H7 (cell line): ENCODE measurements at regions not wholly inside any gene's neighbourhood (a gene's known extent, or its start where the extent isn't known, plus 50 kb on each side); places are given as distances from the start of the nearest gene placed in this dataset.
"Not testable (repeated sequence)": the region's sequence is repeated elsewhere in the genome, so short reads cannot be mapped to it uniquely, and the experiment has no call there.

ENCODE experiments used
- DNase-seq: peaks from one replicate; pipeline ENCODE4 v3.0.0; 2012
- H3K27me3 ChIP-seq: 2 replicates; pipeline ENCODE4 v1.6.0; 2011; ENCODE audit warnings: mild to moderate bottlenecking, low read length; ENCODE audit not compliant: control insufficient read depth, insufficient read depth
- H3K36me3 ChIP-seq: replicated peaks from 2 replicates; pipeline ENCODE4 v1.5.1; 2011; ENCODE audit warnings: low read length; ENCODE audit not compliant: control insufficient read depth, insufficient read depth
- H3K4me3 ChIP-seq: 2 replicates; pipeline ENCODE4 v1.5.1; 2011; ENCODE audit warnings: low read depth, mild to moderate bottlenecking, control low read depth, low read length, moderate library complexity; ENCODE audit not compliant: insufficient read depth

DNA sequence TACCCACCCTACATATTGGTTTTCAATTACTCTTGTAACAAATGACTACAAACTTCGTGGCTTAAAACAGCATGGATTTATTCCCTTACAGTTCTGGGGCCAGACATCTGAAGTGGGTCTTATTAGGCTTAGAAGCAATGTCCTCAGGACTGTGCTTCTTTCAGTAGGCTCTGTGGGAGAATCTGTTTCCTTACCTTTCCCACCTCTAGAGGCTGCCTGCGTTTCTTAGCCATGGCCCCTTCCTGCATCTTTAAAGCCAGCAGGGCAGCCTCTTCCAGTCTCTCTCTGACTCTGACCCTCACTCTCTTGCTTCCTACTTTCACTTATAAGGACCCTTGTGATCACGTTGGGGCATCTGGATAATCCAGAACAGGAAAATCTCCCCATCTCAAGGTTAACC is 252.5 kb upstream of the PGRMC2 start:
- DNase-seq = no peak
- no peaks in the 10 kb centered on the region for H3K36me3 ChIP-seq
- H3K27me3 ChIP-seq = no peaks in the 10 kb centered on the region
- H3K4me3 ChIP-seq = no peak overlapping the region

DNA sequence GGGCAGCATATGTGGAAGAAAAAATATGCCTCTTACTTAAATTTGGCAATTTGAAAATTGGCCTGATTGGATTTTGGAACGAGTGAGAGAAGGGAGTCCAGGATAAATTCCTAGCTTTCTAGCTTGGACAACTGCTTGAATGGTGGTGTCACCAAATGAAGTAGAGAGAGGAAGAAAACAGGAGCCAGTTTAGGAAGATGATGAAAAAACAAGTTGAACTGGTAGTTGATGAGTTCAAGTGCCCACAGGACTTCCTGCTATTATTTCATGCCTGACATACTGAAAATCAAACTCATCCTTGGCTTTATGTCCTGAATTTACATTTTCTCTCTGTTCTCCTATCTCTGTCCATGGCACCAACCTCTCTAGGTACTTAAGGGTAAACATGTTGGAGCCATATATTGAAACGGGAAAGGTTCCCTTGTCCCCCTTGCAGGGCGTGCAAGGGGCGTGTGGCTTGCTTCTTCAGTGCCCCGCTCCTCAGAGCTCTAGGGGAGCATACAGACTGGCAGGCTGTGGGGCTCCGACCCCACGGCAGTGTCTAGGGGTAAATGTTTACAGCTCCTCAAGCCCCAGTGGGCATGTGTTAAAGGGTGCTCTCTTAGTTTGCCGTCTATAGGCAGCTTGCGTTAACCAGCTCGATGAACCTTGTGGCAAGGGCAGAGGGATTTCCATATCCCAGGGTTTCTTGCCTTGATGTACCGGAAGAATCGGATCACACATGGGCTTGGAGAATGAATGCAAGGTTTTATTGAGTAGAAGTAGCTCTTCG is 250.7 kb upstream of the PGRMC2 start:
- H3K4me3 ChIP-seq = no peak overlapping the region
- no peaks in the 10 kb centered on the region for H3K36me3 ChIP-seq
- H3K27me3 ChIP-seq = no peaks in the 10 kb centered on the region
- no peak for DNase-seq

DNA sequence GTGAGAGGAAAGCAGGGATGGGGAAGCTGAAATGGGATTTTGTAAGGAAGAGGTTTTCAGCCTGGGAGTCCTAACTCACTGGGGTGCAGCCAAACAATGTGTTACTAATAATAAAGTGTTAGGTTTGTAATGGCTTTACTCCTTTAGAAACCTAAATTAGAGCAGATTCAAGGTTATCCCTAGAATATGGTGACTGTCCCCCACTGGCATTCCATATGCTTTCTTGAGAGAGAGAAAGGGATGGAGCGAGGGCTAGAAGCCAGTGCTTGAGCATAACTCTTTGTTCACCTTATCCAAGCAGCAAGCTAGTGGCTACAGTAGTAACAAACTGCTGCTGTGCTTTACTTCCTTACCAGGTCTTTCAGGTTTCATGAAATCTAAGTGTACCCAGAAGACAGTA is 249.1 kb upstream of the PGRMC2 start:
- no peak for DNase-seq
- Histone ChIP-seq H3K27me3 (no peaks in the 10 kb centered on the region), H3K4me3 (no peak overlapping the region), H3K36me3 (no peaks in the 10 kb centered on the region)

DNA sequence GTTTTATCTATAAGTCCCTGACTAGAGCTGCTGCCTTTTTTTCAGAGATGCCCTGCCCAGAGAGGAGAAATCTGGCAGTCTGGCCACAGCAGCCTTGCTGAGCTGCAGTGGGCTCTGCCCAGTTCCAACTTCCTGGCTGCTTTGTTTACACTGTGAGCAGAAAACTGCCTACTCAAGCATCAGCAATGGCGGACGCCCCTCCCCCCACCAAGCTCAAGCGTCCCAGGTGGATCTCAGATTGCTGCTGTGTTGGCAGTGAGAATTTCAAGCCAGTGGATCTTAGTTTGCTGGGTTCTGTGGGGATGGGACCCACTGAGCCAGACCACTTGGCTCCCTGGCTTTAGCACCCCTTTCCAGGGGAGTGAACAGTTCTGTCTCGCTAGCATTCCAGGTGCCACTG is 247.9 kb upstream of the PGRMC2 start:
- not testable (repeated sequence) for H3K36me3 ChIP-seq, H3K4me3 ChIP-seq, H3K27me3 ChIP-seq, DNase-seq

DNA sequence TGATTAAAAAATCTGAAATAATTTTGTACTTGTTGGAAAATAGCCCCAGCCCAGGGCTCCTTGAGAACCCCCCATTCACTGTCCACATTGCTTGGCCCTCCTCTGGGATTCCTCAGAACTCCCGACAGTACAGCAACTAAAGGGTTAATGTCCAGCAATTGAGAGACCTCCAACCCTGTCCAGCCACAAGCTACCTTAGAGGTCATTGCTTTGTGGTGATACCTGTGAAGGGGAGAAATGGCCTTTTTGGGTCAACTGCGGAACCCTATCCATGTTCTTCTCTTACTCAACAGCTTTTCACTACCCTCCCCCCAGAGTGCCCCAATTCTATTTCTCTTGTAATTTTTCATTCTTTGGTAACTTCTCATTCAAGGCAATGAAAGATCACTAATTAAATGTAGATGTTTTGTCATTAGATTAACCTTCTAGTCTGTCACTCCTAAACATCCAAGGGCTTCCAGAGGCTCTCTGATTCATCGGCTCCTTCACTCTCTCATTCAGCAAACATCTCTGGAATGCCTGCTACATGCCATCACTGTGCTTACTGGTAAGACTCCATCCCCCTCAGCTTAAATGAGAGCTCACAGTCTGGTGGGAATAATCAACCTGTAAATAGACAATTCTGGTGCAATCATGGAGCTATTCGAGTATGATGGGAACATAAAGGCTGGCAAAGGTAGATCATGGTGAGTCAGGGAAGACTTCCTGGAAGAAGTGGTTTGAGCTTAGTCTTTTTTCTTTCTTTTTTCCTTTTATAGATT is 241.4 kb upstream of the PGRMC2 start:
- Histone ChIP-seq H3K27me3 (no peaks in the 10 kb centered on the region), H3K4me3 (no peak overlapping the region), H3K36me3 (no peaks in the 10 kb centered on the region)
- peak; percentile 49 for DNase-seq

DNA sequence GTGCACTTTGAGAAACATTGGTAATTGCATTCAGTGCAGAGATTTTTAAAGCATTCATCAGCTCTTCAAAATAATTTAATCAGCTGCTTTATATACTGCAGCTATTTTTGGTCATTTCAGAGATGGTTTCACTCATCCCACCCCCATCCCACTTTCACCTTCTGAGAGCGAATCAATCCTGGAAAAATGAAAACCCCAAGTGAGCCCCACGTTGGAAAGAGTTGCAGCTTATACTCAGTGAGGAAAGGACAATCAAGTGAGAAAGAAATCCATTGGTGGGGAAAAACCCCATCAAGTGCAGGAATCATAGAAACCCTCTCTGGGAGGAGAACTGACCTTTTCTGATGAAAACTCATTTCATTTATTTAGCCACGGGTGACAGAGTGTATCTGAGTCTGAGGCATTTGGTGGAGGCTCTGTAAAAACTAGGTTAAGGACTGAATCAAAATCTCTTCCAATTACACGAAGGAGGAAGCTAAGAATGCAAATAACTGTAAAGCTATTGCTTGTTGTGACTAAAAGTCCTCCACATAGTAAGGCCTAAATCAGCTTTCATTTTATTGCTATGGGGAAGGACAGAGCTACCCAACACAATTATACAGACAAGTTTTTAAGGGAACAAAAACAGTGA is 240.4 kb upstream of the PGRMC2 start:
- no peak overlapping the region for H3K4me3 ChIP-seq
- DNase-seq = no peak
- H3K27me3 ChIP-seq = no peaks in the 10 kb centered on the region
- no peaks in the 10 kb centered on the region for H3K36me3 ChIP-seq

DNA sequence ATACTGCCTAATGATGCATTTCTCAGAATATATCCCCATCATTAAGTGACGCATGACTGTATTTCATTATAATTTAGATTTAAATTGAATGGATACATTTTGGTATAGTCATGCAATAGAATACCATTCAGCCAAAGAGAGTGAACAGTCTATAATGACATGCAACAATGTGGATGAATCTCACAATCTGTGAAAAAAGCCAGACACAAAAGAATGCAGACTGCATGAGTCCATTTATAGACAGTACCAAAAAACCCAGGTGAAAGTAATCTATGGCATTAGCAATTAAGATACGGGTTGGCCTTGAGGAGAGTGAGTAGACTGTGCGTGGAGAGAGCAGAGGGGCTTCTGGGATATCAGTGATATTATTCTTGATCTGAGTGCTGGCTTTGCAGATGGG is 239.7 kb upstream of the PGRMC2 start:
- no peak for DNase-seq
- Histone ChIP-seq H3K4me3 (no peak overlapping the region), H3K36me3 (no peaks in the 10 kb centered on the region), H3K27me3 (no peaks in the 10 kb centered on the region)

DNA sequence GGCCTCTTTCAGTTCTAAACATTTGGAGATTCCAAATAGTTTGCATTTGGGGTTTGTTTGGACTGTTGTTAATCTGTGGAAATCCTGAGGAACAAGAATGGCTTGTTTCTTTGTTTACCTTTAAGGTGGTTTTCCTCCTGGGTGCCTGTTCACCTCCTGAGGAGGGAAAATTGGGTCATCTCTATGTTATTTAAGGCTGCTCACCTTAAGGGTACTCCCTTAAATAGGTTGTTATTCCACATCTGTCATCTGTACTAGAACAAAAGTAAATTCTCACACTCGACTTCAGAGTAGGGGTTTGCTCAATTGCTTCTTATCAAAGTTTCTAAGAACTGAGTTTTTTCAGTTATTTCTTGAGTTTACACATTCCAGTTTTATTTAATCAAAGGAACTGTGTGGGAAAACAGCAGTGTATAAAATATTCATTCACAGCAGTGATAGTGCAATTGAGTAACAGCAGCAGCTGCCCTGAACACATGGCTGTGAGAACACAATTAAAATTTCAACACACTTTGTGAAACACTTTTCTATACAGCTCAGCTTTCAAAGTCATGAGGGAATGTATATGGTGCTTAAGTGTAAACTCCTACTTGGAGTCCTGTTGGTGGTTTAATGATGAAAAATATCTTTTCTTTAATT is 238.5 kb upstream of the PGRMC2 start:
- no peak overlapping the region for H3K4me3 ChIP-seq
- no peak for DNase-seq
- H3K27me3 ChIP-seq = no peaks in the 10 kb centered on the region
- no peaks in the 10 kb centered on the region for H3K36me3 ChIP-seq

DNA sequence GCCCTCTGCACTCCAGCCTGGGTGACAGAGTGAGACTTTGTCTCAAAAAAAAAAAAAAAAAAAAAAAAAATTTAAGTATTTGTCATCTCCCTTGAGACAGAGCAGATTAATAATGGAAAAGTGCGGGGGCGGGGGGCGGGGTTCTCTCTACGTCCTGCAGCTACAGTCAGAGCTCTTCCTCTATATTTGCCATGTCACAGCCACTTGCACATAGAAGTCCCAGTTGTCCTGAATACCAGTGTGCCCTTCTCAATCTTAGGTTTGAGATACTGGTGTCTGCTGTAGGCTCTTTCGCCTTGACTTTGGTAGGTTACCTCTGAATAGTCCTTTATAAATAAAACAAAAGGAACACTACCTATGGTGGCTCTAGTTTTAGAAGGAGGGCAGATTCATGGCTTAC is 237.8 kb upstream of the PGRMC2 start:
- Histone ChIP-seq H3K4me3 (no peak overlapping the region), H3K36me3 (no peaks in the 10 kb centered on the region), H3K27me3 (no peaks in the 10 kb centered on the region)
- DNase-seq = no peak

DNA sequence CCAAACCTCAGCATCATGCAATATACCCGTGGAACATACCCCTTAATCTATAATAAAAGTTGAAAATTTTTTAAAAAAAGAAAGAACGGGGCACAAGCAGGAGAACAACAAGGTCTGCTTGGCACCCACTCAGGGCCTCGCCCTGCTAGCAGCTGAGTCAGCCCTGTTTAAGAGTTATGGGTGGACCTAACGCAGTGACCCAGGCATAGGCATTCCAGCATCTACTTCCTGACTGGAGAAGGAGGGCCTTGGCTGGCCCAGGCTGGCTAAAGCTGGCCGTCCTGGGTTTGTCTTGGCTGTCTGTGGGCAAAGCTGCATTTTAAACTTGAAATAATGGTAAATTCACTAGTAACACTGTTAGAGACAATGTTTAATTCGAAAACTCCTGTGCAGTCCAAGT is 236.7 kb upstream of the PGRMC2 start:
- Histone ChIP-seq H3K36me3 (no peaks in the 10 kb centered on the region), H3K4me3 (no peak overlapping the region)
- DNase-seq = no peak

DNA sequence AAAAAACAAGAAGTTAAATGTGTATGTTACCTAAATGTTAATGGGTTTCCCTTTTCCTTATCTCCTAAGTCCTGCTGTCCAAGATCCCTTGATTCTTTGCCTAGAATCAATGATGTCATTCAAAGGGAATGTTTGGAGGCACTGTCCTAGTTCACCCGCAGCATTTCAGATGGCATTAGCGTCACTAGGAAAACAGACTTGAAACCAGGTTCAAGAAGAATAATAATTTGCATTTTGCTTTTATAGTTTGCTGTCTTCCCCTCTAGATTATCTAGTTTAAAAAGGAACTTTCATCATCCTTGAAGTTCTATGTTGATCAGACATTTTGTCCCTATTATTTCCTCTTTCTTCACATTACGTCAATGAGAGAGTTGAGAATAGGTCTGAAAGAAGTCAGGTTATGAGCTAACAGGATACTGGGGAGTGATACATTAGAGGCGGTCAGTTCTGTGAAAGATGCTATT is 234.1 kb upstream of the PGRMC2 start:
- Histone ChIP-seq H3K36me3 (no peaks in the 10 kb centered on the region), H3K27me3 (no peaks in the 10 kb centered on the region), H3K4me3 (no peak overlapping the region)
- no peak for DNase-seq

More for the DNA sequence above, 236.7 kb upstream of the PGRMC2 start:
- H3K27me3 ChIP-seq = no peaks in the 10 kb centered on the region

DNA sequence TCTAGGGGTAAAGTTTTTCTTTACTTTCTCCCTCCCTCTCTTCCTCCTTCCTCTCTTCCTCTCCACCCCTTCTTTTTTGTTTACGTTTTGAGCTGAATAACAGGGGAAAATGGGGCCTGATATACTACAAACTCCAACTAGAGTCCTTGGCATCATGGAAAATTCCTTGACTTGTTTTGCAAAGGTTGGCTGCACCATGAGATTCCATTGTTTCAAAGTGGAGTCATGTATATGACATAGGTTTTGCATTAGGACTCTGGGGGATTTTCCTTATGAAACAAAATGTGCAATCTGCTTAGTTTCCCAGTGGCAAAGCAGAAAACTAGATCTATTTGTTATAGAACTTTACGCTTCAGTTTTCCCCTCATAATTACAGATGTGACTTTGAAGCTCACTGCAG is 233.5 kb upstream of the PGRMC2 start:
- no peaks in the 10 kb centered on the region for H3K36me3 ChIP-seq
- H3K27me3 ChIP-seq = no peaks in the 10 kb centered on the region
- DNase-seq = no peak
- H3K4me3 ChIP-seq = no peak overlapping the region

DNA sequence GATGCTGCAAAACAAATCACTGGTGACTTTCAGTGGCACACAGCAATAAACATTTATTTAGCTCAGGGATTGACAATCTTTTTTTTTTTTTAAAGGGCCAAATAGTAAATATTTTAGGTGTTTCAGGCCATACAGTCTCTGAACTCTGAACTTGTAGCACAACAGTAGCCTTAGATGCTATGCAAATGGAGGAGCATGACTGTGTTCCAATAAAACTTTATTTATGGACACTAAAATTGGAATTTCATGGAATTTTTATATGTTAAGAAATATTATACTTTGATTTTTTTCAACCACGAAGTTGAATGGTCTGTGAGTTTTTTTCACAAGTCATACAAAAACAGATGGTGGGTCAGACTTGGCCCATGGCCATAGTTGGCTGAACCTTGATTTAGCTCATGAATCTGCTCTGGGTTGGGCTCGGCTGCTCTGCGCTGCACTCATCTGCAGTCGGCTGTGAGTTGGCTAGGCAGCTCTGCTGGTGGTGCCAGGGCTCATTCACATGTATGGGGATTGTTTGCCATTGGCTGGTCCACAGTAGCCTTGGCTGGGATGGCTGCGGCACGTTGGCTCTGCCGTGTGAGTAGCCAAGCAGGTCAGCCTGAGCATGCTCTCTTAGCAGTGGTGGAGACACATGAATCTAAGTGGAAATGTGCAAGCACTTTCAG is 231.7 kb upstream of the PGRMC2 start:
- Histone ChIP-seq H3K4me3 (no peak overlapping the region), H3K27me3 (no peaks in the 10 kb centered on the region), H3K36me3 (no peaks in the 10 kb centered on the region)
- no peak for DNase-seq

DNA sequence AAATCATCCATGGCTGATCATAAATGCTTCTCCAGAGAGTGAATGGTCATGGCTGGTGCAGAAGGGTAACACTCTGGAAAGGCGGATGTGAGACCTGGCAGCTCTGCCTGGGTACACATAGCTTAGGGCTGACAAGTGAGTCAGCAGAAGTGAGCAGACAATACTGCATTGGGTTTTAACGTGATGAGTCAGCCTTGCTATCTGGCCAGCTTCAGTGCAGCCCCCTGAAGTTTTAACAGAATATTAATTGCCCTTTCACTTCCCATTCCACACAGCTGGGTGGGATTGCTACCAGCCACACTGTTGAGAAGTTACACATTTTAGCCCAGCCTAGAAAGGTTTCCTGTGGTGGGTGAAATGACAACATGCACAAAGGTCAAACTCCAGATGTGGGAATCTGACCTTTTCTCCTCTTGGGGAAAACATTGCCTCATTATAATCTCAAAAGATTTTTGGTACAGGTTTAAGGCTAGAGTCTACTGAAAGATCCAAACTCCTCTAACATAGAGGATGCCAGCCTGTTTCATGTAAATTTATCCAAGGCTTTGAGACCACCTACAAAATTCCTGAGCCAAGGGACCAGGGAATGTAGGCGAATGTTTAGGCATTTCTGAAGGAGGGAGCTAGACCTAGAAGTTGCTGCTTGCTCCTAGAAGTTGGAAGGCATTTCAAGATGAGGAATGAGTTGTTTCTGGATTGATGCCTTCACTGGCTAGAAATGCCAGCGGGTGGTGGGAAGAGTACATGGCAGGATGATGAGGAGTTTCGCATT is 230.3 kb upstream of the PGRMC2 start:
- Histone ChIP-seq H3K27me3 (no peaks in the 10 kb centered on the region), H3K4me3 (no peak overlapping the region), H3K36me3 (no peaks in the 10 kb centered on the region)
- DNase-seq = no peak
